ENCODE measurements at regions not wholly inside any gene's neighbourhood (a gene's known extent, or its start where the extent isn't known, plus 50 kb on each side); places are given as distances from the start of the nearest gene placed in this dataset.
"Not testable (repeated sequence)": the region's sequence is repeated elsewhere in the genome, so short reads cannot be mapped to it uniquely, and the experiment has no call there.

DNA sequence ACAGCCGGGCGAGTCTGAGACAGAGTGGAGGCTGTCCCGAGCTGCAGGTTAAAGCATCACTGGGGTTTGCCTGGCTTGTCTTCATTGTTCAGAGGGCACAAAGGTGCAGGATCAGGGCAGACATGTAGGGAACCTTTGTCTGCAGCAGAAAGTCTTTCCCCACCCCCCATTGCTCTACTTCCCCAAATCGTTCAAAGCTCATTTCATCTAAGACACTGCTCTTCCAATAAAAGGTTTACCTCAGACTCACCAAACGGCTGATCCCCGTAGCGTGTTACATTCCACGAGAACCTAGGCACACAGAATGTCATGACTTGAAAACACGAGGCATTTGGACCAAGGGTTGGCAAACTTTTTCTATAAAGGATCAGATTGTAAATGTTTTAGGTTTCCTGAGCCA lies 286.3 kb upstream of the FRG1 start:
- DNase-seq: not testable (repeated sequence)

DNA sequence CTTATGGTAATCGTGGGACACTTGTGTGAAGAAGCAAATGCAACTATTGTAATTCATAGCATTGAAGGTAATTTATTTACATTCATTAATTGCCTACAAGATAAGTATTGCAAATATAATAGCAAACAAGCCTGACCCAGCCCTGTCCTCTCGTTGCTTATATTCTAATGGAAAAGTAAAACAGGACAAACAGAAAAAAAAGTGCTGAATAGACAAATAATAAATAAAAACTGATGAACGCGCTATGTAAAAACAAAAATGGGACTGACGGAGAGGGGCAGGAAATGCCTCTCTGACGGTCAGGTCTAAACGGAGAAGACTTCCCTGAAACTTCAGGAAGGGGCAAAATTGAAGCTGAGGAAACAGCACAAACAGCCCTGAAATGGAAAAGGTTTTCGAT lies 284.9 kb upstream of the FRG1 start:
- not testable (repeated sequence) for DNase-seq

GRCh38 chr4:189656641-189657040 lies 284.0 kb upstream of the FRG1 start:
- no peak for DNase-seq

GRCh38 chr4:189658259-189658658 lies 282.4 kb upstream of the FRG1 start:
- DNase-seq: not testable (repeated sequence)

DNA sequence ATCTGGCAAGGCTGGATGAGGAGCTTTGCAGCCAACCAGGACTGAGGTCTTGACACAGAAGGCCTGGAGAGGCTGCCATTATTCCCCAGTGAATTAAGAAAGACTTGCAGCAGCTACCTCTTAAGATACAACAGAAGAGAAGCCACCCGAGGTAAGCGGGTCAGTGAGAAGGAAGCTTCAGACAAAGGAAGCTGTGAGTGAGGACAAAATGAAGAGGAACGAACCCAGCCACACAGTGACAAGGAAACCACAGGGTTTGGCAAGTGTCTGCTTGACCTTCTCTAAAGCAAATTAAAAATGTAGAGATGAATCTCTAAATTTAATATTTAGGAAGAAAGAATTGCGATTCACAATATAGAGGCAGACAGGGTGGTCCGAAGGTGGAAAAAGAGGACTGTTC lies 281.8 kb upstream of the FRG1 start:
- DNase-seq: not testable (repeated sequence)

DNA sequence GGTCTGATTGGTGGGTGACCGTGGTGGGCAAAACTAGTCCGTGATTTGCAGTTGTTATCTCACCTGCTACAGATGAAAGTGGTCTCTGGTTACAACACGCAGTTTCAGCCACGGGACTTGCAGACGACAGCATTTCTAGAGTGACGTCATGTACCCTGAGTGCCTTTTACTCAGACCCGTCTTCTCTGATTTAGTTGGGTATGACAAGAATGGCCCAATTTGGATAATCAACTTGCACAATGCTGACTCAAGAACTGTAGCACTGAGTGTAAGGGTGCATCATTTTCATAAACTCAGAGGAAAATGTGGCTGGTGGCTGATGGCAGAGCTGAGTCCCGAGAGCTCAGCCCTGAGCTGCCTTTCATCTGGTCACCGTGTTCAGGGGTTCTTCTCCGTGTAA lies 281.4 kb upstream of the FRG1 start:
- DNase-seq: no peak

DNA sequence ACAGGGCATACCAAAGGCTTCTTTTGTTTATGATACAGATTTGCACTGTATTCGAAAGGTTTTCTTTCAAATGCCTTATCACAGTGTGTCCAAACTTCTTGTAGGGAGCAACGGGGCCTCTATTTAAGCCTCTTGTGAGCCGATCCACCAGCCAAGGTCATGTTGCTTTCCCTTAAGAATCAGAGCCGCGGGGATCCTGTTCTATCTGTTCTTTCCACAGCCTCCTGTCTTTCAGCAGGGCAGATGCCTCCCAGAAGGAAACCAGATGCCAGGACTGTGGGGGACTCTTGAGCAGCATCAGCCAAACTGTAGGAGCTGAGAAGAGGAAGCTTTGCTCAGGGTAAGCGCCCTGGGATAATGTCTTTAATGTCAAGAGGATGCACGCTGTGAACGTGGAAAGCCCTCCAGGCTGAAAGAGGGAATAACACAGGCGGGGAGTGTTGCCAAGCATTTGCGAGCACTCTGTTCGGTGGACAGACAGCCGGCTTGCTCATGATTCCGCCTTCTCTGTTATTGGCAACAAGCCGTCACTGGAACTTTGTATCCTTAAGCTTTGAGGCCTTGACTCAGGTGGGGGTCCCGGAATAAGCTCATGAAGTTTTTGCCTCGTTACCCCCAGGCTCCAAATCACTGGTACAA lies 279.8 kb upstream of the FRG1 start:
- no peak for DNase-seq

DNA sequence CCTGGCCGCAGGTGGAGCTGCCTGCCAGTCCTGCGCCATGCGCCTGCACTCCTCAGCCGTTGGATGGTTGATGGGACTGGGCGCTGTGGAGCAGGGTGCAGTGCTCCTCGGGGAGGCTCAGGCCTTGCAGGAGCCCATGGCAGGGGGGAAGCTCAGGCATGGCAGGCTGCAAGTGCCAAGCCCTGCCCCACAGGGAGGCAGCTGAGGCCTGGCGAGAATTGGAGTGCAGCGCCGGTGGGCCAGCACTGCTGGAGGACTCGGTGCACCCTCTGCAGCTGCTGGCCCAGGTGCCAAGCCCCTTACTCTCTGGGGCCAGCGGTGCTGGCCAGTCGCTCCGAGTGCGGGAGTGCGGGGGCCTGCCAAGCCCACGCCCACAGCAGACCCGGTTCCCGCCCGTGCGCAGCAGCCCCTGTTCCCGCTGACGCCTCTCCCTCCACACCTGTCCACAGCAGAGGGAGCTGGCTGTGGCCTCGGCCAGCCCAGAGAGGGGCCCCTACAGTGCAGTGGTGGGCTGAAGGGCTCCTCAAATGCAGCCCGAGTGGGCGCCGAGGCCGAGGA lies 275.9 kb upstream of the FRG1 start:
- no peak for DNase-seq

GRCh38 chr4:189665712-189666305 lies 274.9 kb upstream of the FRG1 start:
- DNase-seq: not testable (repeated sequence)

DNA sequence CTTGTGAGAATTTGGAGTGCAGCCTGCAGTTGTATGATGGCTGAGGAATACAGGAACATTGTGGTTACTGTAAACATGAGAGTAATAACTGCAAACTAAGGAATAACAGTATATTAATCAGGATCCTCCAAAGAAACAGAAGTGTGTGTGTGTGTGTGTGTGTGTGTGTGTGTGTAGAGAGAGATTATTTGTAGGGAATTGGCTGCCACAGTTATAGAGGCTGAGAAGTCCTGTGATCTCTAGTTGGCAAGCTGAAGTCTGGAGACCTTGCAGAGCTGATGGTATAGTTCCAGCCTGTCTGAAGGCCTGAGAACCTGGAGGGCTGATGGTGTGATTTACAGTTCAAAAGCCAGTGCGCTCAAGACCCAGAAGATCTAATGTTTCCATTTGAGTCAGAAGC lies 273.3 kb upstream of the FRG1 start:
- not testable (repeated sequence) for DNase-seq

- not testable (repeated sequence) for DNase-seq
These were observed 242.9 kb upstream of the FRG1 start for GRCh38 chr4:189697675-189698245.

DNA sequence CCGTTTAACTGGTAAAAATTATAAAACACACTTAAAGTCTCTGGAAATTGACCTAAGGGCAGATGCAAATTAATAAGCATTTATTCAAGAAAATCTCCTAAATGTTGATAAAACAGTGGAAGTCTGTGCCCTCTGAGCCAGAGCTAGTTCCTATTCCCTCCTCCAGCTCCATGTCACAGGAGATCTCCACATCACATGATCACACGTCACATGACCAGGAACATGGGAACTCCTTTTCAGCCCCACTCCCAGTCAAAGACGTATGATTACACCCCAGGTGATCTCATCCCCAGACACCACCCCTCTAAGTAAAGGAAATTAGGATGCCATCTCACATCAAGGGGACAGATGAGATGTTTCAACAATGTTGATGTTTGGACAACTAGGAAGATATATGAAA lies 237.7 kb upstream of the FRG1 start:
- not testable (repeated sequence) for DNase-seq

GRCh38 chr4:189706821-189707220 lies 233.9 kb upstream of the FRG1 start:
- DNase-seq: not testable (repeated sequence)

DNA sequence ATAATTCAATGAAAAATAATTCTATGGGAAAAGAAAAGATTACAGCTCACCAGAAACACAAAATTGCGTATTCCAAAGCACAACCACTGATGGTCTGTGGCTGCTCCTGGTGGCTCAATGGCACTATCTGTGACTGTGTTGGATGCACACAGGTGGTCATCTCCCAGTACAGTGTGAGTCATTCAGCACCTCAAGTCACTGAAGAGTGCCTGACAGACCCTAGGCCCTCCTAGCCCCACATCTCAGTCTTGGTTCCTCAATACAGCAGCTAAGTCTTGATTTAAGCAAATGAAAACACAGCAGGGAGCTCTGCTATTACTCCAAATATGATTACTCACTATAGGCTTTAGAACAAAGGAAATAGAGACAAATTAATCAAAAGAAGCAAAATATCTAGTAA lies 233.4 kb upstream of the FRG1 start:
- not testable (repeated sequence) for DNase-seq

GRCh38 chr4:189711956-189712355 lies 228.7 kb upstream of the FRG1 start:
- not testable (repeated sequence) for DNase-seq

DNA sequence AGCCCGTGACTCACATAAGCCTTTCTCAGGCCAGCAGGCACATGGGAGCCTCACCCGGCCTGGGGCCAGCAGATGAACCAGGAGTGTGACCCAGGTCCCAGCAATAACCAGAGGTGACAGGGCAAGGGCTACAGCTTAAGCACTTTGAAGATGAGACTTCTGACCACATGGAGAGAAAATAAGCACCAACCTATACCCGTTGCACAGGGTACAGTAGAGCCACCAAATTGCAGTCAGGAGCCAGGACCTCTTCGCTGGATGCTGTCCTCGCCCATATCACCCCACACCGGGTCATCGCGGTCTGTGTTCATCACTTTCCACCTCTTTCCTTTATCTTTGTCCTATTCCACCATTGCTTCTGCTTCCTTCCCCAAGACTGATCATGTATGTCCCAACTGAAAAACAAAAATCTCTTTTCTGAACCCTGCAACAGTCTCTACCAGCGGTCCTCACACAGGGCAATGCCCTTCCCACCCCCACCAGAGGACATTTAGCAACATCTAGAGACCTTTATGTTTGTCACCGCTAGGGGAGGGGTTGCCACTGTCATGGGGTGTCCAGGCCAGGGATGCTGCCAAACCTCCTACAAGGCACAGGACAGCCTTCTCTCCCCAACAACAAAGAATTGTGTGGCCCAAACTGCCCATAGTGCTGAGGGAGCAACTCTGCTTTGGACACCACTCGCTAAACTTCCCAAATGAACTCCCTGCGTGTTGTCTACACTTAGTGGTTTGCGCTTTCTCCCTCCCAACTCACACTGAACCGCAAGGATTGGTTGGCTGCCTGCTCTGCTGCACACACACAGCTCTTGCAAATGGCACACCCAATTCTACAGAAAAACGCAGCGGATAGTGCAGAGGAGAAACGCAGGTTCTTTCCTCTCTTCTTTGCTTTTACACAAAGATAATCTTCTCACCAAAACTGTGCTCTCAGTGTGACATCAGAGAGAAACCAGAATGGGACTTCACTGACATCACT lies 219.4 kb upstream of the FRG1 start:
- DNase-seq: not testable (repeated sequence)

DNA sequence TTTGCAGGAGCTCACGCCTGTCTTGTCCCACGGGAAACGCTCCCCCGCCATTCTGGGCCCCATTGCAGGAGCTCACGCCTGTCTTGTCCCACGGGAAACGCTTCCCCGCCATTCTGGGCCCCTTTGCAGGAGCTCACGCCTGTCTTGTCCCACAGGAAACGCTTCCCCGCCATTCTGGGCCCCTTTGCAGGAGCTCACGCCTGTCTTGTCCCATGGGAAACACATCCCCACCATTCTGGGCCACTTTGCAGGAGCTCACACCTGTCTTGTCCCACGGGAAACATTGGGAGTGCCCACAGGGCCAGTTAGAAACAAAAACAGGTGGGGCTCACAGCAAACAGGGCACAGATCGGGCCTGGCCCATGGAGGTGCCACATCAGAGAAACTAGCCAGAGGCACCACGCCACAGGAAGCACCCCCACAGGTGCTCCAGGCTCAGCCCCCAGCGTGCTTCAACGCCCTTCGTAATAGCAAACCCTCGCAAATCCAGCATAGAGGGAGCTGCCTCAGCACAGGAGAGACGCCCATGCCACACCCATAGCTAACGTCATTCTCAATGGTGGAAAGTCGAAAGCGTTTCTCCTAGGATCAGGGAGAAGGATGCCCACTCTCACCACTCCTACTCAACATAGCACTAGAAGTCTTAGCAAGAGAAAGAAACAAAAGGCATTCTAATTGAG lies 218.2 kb upstream of the FRG1 start:
- not testable (repeated sequence) for DNase-seq

DNA sequence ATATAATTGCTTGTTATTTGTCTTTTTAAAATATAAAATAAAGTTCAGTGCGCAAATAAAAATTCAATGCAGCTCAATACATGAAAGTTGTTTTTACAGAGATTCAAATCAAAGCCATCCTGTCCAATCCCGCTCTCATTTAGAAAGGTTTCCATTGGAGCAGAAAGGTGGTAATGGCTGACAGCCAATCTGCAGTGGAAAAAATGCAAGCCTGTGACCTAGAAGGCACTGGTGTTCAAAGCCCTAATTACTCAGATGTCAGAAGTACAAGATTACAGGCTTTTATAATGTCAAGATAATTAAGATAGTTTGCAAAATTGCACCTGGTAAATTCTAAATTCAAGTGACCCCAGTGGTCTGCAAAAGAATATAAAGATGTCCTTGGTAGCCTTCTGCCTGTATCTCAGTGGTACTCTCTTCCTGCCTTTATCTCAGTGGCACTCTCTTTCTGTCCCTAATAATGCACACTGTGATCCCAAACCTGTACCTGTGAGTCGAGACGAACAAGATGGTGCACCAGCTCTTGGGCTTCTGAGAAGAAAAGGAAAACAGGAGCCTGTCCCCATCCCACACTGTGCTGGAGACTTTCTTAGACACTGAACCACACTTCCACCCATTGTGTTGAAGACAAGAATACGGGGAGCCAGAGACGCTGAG lies 212.6 kb upstream of the FRG1 start:
- not testable (repeated sequence) for DNase-seq

DNA sequence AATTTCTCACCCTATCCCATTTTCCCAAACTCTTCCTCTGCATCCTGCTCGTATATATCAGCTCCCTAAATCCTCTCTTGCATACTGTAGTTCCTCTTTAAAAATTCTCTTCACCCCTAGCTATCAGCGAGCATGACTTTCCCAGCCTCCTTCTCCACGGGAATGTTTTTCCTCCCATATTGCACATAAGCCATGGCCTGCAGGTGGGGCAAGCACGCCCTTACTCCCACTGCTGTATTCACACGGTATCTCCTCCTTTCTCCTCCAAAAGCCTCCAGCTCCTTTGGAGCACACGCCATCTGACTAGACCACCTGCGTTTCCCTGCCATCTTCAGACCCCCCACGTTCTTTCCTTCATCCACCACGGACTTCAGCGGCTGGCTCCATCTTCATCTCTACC lies 208.7 kb upstream of the FRG1 start:
- DNase-seq: not testable (repeated sequence)

GRCh38 chr4:189733507-189733906 lies 207.2 kb upstream of the FRG1 start:
- DNase-seq: not testable (repeated sequence)

- DNase-seq: not testable (repeated sequence)
These were observed 205.9 kb upstream of the FRG1 start for GRCh38 chr4:189734648-189735267.
